Astrocyte of the spinal cord (primary cell): ENCODE measurements at regions not wholly inside any gene's neighbourhood (a gene's known extent, or its start where the extent isn't known, plus 50 kb on each side); places are given as distances from the start of the nearest gene placed in this dataset.

ENCODE experiments used
- DNase-seq: peaks from one replicate; pipeline ENCODE4 v3.0.0; 2011; ENCODE audit warnings: low read depth, low spot score
- H3K4me3 ChIP-seq: 2 replicates; pipeline ENCODE4 v1.5.1; 2011; ENCODE audit warnings: low read depth, mild to moderate bottlenecking, low read length, moderate library complexity
- in situ Hi-C: cut with HindIII; loops from 2 replicates; pipeline ENCODE4 v1.10.0; 2017; ENCODE audit warnings: low sequenced_read_pairs
- TF ChIP-seq, protein P1 (sequence below): IDR thresholded peaks from 2 replicates; pipeline ENCODE4 v1.5.1; 2012; ENCODE audit warnings: low read depth, mild to moderate bottlenecking, low read length, inconsistent platforms

DNA sequence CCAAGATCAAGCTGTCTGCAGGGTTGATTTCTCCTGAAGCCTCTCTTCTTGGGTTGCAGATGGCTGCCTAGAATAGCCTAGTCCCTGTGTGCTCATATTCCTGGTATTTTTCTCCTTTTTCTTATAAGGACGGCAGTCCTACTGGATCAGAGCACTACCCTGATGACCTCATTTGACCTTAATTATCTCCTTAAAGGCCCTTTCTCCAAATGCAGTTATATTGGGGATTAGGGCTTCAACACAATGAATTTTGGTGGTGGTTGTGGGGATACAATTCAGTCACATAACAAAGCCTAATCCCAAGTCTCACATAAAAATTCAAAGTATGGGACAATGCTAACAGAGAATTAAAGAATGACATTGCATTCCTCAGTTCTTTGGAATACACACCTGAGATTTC lies 238.8 kb upstream of the SALL1 start:
- no peak for DNase-seq
- in situ Hi-C loops, result no loop called here
- TF ChIP-seq, protein P1, sequence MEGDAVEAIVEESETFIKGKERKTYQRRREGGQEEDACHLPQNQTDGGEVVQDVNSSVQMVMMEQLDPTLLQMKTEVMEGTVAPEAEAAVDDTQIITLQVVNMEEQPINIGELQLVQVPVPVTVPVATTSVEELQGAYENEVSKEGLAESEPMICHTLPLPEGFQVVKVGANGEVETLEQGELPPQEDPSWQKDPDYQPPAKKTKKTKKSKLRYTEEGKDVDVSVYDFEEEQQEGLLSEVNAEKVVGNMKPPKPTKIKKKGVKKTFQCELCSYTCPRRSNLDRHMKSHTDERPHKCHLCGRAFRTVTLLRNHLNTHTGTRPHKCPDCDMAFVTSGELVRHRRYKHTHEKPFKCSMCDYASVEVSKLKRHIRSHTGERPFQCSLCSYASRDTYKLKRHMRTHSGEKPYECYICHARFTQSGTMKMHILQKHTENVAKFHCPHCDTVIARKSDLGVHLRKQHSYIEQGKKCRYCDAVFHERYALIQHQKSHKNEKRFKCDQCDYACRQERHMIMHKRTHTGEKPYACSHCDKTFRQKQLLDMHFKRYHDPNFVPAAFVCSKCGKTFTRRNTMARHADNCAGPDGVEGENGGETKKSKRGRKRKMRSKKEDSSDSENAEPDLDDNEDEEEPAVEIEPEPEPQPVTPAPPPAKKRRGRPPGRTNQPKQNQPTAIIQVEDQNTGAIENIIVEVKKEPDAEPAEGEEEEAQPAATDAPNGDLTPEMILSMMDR, result no peak
- H3K4me3 ChIP-seq, result no peak overlapping the region

DNA sequence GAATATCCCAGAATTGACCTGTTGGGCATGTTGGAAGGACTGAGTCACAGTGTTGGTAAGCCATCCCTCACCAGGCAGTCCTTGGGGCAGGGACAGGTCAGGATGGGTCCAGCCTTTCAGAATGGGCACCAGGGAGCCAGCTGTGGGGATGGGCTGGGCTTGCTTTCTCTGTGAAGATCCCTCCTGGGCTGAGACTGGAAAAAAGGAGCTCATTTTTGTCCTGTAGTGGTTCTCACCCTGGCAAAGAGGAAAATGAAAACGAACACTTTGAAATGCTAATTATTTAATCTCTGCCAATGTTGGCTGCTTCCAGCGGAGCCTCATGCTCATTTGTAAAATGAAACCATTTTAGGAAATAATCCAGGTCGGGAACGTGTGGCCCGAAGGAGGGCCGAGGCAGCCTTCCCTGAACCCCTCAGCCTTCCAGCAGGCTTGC lies 237.5 kb upstream of the SALL1 start:
- no peak overlapping the region for H3K4me3 ChIP-seq
- DNase-seq, result no peak
- TF ChIP-seq, protein P1, result no peak
- in situ Hi-C loops, result no loop called here

GRCh38 chr16:51383909-51384308 lies 232.8 kb upstream of the SALL1 start:
- TF ChIP-seq, protein P1, result no peak
- DNase-seq, result no peak
- no peak overlapping the region for H3K4me3 ChIP-seq
- in situ Hi-C loops, result no loop called here

DNA sequence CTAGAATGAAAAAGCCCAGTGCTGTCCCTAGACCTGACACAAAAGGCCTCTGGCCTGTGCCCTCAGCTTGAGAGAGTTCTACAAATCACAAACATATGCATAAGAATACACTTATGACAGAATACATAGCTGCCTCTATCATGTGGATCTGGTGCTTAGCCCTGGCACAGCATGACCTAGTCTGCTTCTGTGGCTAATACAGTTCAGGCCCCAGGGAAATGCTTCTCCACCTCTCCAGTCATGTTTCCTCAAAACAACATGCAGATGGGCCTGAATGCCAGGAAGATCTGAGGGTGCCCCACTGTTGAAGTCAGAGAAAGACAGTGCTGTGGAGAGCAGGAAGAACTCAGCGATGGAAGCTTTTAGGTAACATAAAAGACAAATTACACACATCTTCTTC lies 231.9 kb upstream of the SALL1 start:
- in situ Hi-C loops, result no loop called here
- TF ChIP-seq, protein P1, result no peak
- no peak overlapping the region for H3K4me3 ChIP-seq
- no peak for DNase-seq

DNA sequence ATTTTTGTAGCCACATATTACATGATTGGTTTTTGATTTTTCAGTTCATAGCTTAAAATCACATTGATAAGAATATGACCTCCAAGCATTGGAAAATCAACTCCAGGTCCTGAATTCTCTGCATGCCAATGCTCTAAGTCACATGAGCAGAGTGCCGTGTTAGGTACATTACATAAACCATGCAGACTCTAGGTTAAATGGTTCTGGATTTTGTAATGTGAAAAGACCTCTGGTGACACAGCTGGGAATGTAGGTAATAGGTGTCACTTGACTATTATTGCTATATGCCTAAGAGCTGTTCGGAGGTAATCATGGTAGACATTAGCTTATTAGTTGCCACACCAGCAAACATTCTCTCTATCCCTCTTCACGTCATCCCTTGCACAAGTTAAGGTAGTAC lies 231.1 kb upstream of the SALL1 start:
- H3K4me3 ChIP-seq, result no peak overlapping the region
- TF ChIP-seq, protein P1, result no peak
- DNase-seq, result no peak
- in situ Hi-C loops, result no loop called here

DNA sequence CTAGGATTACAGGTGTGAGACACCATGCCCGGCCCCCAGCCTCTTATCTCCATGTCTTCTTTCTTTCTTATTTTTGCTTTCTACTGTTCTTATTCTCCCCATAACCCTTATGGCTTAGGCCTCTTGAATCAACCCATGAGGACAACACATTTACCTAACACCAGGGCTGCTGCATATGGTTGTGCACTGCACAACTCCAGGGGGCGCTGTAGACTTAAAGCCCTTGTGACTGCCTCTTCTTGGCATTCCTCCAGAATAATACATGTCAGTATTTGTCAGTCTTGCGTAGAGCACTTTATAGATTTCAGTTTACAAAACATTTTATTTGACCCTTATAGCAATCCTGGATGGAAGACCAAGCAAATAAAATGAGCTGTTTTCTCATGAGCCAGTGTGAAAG lies 225.0 kb upstream of the SALL1 start:
- in situ Hi-C loops, result no loop called here
- no peak overlapping the region for H3K4me3 ChIP-seq
- TF ChIP-seq, protein P1, result no peak
- no peak for DNase-seq

DNA sequence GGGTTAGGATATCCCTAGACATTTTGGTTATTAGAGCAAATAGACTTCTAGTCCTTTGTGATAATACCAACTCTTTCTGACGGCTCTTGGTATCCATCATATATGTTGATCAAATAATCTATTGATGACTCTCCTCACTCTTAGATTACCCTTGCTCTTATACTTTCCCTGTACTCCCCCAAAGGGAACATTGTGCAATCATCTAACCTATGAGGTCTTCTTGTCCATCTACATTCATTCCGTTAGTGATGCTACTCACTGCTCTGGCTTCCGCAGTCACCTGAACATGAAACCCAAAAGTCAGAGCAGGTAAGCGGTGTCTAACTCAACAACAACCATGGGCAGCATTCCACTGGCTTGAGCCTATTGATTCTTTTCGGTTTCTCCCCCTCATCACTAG lies 223.7 kb upstream of the SALL1 start:
- in situ Hi-C loops, result no loop called here
- DNase-seq, result no peak
- no peak overlapping the region for H3K4me3 ChIP-seq
- TF ChIP-seq, protein P1, result no peak
